GM12872 (cell line): ENCODE measurements at regions not wholly inside any gene's neighbourhood (a gene's known extent, or its start where the extent isn't known, plus 50 kb on each side); places are given as distances from the start of the nearest gene placed in this dataset.

Experiments
- CTCF ChIP-seq: IDR thresholded peaks from 3 replicates; pipeline ENCODE4 v1.5.1; 2011; ENCODE audit warnings: low read depth, mild to moderate bottlenecking, low read length, moderate library complexity; ENCODE audit not compliant: insufficient read depth

GRCh38 chr20:11808841-11809240, 108.9 kb upstream of the BTBD3 start:
- TF ChIP-seq CTCF, result no peak

DNA sequence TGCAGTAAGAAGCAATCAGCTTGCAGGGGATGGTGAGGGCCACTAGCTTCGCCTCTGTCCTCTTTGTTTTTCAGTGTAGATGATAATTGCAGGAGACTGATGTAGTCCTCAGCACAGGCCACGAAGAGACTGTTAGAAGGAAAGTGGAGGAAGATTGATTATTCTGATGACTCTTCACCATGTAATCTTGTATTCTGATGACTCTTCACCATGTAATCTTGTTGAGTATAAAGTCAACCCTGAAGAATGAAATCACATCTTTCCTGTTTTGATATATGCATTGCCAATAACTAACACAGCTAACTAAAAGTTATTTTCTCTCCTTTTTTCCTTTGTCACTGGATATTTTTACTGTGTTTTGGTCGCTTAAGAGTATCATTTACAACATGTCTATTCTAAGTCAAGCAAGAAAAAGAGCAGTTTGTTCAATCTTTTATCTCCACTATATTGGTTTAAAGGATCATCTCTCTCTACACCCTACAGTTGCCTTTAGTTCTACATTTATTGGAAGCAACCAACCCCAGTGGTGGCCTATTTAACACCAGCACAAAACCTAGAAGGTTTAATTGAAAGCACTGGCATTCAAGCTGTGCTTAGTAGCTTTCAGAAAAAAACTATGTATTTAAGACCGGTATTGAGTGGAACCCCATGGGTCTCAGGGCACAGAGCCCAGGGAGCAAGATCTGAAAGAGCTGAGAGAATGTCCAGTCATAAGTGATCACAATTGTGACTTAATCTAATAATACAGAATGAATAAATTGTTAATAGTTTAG, 107.2 kb upstream of the BTBD3 start:
- TF ChIP-seq CTCF, result no peak

- no peak for TF ChIP-seq CTCF
These were observed 104.4 kb upstream of the BTBD3 start for GRCh38 chr20:11813106-11813890.

DNA sequence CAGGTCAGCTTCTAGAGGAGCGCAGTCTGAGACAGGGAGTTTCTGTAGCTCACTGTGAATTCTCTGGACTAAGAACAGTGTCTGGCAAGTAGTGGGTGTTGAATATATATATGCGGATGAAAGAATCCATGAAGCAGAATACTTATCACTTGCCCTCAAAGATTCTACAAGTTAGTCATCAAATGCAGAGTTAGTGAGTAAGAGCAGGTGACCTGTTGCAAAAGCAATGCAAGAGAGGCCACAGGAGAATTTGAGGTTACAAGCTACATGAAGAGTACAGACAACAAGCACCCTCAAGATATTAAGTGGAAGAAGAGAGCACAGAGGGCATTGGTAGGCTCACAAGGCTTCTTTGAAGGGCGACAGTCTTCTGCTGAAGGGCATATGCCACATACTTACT, 103.4 kb upstream of the BTBD3 start:
- TF ChIP-seq CTCF, result no peak

DNA sequence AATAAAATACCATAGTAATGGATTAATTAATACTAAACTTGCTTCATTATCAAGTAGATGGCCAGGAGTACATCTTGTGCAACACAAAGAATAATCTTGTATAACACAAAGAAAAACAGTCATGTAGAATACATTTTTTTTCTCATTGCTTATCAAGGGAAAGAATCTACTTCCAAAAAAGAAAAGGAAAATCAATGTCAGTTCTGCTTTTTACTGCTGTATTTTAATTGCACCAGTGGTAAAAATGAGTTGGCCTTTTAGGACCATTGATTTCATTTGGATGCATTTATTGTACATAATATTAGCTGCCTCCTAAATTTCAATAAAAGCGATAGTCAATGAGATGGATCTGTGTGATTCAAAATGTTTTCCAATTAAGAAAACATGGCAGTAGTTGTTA, 96.9 kb upstream of the BTBD3 start:
- TF ChIP-seq CTCF, result no peak

- no peak for TF ChIP-seq CTCF
These were observed 95.2 kb upstream of the BTBD3 start for GRCh38 chr20:11822540-11822794.

- no peak for TF ChIP-seq CTCF
These were observed 91.4 kb upstream of the BTBD3 start for GRCh38 chr20:11826334-11826733.
